ENCODE measurements at regions not wholly inside any gene's neighbourhood (a gene's known extent, or its start where the extent isn't known, plus 50 kb on each side); places are given as distances from the start of the nearest gene placed in this dataset.

GRCh38 chr10:131495224-131495623, 183.7 kb upstream of the TCERG1L start:
- Mint-ChIP-seq H3K27ac (ENCODE audit: unreplicated experiment) (no peak overlapping the region), H3K4me3 (ENCODE audit: unreplicated experiment) (no peak overlapping the region), H3K27me3 (ENCODE audit: insufficient read depth, unreplicated experiment) (no peaks in the 10 kb centered on the region), H3K4me1 (ENCODE audit: low read depth, unreplicated experiment) (no peaks in the 10 kb centered on the region), H3K36me3 (ENCODE audit: insufficient read depth, unreplicated experiment) (no peaks in the 10 kb centered on the region), H3K9me3 (ENCODE audit: unreplicated experiment) (peaks cover 27% of the 10 kb centered on the region)
- intact Hi-C loops (cut with micrococcal nuclease; ENCODE audit: unreplicated experiment), result no loop called here
- no TSS peak for BruUV-seq (replicated peaks)
- ChIA-PET POLR2A (no interaction called here), CTCF (no interaction called here)
- Histone ChIP-seq H3K4me3 (ENCODE audit: low read depth, low read length) (no peak overlapping the region), H3K4me1 (no peaks in the 10 kb centered on the region), H3K9me3 (no peaks in the 10 kb centered on the region), H3K27me3 (replicated peaks; ENCODE audit: control insufficient read depth, insufficient read depth, low read length) (no peaks in the 10 kb centered on the region), H3K36me3 (ENCODE audit: control insufficient read depth, insufficient read depth, low read length) (no peaks in the 10 kb centered on the region)
- no peak for DNase-seq
- TF ChIP-seq, protein P1, sequence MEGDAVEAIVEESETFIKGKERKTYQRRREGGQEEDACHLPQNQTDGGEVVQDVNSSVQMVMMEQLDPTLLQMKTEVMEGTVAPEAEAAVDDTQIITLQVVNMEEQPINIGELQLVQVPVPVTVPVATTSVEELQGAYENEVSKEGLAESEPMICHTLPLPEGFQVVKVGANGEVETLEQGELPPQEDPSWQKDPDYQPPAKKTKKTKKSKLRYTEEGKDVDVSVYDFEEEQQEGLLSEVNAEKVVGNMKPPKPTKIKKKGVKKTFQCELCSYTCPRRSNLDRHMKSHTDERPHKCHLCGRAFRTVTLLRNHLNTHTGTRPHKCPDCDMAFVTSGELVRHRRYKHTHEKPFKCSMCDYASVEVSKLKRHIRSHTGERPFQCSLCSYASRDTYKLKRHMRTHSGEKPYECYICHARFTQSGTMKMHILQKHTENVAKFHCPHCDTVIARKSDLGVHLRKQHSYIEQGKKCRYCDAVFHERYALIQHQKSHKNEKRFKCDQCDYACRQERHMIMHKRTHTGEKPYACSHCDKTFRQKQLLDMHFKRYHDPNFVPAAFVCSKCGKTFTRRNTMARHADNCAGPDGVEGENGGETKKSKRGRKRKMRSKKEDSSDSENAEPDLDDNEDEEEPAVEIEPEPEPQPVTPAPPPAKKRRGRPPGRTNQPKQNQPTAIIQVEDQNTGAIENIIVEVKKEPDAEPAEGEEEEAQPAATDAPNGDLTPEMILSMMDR (IDR thresholded peaks at IDR 0.05; ENCODE audit: insufficient read depth in 1 of 2, low read depth in 1 of 2, low read length in 1 of 2, severe bottlenecking in 1 of 2, unreplicated experiment in 1 of 2), result no peak

DNA sequence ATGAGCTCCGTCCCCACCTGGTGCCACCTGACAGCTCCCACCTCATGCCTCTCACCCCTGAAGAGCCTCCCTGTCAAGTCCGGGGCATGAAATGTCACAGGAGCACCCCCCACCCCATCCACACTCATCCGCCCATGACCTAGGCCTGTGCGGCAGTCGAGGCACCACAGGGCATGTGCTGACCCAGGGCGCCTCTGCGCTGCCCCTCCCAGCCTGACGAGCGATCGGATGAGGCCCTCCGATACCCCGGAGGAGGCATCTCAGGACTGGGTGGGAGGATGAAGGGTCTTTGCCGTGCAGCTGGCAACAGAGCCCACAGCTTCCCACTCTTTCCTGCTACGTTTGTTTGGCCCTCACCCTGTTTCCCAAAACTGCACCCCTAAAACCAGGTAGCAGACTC, 184.4 kb upstream of the TCERG1L start:
- no peaks in the 10 kb centered on the region for H3K4me1 Mint-ChIP-seq (ENCODE audit: low read depth, unreplicated experiment)
- no peak overlapping the region for H3K27ac Mint-ChIP-seq (ENCODE audit: unreplicated experiment)
- no TSS peak for BruUV-seq (replicated peaks)
- H3K9me3 Mint-ChIP-seq (ENCODE audit: unreplicated experiment), result peaks cover 27% of the 10 kb centered on the region
- DNase-seq, result no peak
- Histone ChIP-seq H3K4me1 (no peaks in the 10 kb centered on the region), H3K36me3 (ENCODE audit: control insufficient read depth, insufficient read depth, low read length) (no peaks in the 10 kb centered on the region), H3K27me3 (replicated peaks; ENCODE audit: control insufficient read depth, insufficient read depth, low read length) (no peaks in the 10 kb centered on the region), H3K4me3 (ENCODE audit: low read depth, low read length) (no peak overlapping the region), H3K9me3 (no peaks in the 10 kb centered on the region)
- no peaks in the 10 kb centered on the region for H3K36me3 Mint-ChIP-seq (ENCODE audit: insufficient read depth, unreplicated experiment)
- intact Hi-C loops (cut with micrococcal nuclease; ENCODE audit: unreplicated experiment), result no loop called here
- no peak overlapping the region for H3K4me3 Mint-ChIP-seq (ENCODE audit: unreplicated experiment)
- no peaks in the 10 kb centered on the region for H3K27me3 Mint-ChIP-seq (ENCODE audit: insufficient read depth, unreplicated experiment)
- ChIA-PET POLR2A (no interaction called here), CTCF (no interaction called here)
- TF ChIP-seq, protein P1 (IDR thresholded peaks at IDR 0.05; ENCODE audit: insufficient read depth in 1 of 2, low read depth in 1 of 2, low read length in 1 of 2, severe bottlenecking in 1 of 2, unreplicated experiment in 1 of 2), result no peak

DNA sequence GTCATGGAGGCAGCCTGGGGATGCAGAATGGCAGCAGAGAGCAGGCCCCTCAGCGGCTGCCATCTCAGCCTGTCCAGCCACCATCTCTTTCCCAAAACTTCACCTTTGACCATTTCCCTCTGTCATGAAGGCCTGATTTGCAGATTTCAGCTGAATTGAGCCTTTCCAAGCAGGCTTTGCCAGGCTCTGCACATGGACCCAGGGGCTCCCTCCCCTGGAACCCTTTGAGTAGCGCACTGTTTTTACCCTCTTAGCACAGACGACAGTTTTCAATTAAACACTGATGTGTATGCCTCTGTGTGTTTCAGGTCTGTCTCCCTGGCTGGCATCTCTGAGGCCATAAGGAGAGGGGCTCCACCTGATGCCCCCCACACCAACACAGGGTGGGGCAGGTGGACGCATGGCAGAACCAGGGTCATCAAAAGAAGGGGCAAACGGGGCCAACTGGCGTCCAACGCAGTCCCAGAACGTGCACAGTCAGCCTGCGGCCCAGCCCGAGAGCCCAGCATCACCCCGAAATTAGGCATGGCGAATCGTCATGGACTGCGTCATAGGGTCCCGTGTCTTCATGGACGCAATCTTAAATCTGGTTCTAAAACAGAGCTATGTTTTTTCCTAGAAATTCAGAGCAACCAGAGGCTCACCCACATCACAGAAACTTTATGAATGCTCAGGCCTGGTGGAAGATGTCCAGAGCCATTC, 185.0 kb upstream of the TCERG1L start:
- H3K36me3 ChIP-seq (ENCODE audit: control insufficient read depth, insufficient read depth, low read length), result no peaks in the 10 kb centered on the region
- H3K36me3 Mint-ChIP-seq (ENCODE audit: insufficient read depth, unreplicated experiment), result no peaks in the 10 kb centered on the region
- CTCF ChIA-PET, result no interaction called here
- H3K27ac Mint-ChIP-seq (ENCODE audit: unreplicated experiment), result no peak overlapping the region
- H3K4me1 ChIP-seq, result no peaks in the 10 kb centered on the region
- intact Hi-C loops (cut with micrococcal nuclease; ENCODE audit: unreplicated experiment), result no loop called here
- peaks cover 27% of the 10 kb centered on the region for H3K9me3 Mint-ChIP-seq (ENCODE audit: unreplicated experiment)
- no peaks in the 10 kb centered on the region for H3K9me3 ChIP-seq
- H3K27me3 Mint-ChIP-seq (ENCODE audit: insufficient read depth, unreplicated experiment), result no peaks in the 10 kb centered on the region
- TF ChIP-seq, protein P1 (IDR thresholded peaks at IDR 0.05; ENCODE audit: insufficient read depth in 1 of 2, low read depth in 1 of 2, low read length in 1 of 2, severe bottlenecking in 1 of 2, unreplicated experiment in 1 of 2), result no peak
- no peak for DNase-seq
- no peaks in the 10 kb centered on the region for H3K4me1 Mint-ChIP-seq (ENCODE audit: low read depth, unreplicated experiment)
- POLR2A ChIA-PET, result no interaction called here
- H3K4me3 ChIP-seq (ENCODE audit: low read depth, low read length), result no peak overlapping the region
- no TSS peak for BruUV-seq (replicated peaks)
- no peak overlapping the region for H3K4me3 Mint-ChIP-seq (ENCODE audit: unreplicated experiment)
- H3K27me3 ChIP-seq (replicated peaks; ENCODE audit: control insufficient read depth, insufficient read depth, low read length), result no peaks in the 10 kb centered on the region

Measured in Caco-2 (cell line).